ENCODE measurements at regions not wholly inside any gene's neighbourhood (a gene's known extent, or its start where the extent isn't known, plus 50 kb on each side); places are given as distances from the start of the nearest gene placed in this dataset.

DNA sequence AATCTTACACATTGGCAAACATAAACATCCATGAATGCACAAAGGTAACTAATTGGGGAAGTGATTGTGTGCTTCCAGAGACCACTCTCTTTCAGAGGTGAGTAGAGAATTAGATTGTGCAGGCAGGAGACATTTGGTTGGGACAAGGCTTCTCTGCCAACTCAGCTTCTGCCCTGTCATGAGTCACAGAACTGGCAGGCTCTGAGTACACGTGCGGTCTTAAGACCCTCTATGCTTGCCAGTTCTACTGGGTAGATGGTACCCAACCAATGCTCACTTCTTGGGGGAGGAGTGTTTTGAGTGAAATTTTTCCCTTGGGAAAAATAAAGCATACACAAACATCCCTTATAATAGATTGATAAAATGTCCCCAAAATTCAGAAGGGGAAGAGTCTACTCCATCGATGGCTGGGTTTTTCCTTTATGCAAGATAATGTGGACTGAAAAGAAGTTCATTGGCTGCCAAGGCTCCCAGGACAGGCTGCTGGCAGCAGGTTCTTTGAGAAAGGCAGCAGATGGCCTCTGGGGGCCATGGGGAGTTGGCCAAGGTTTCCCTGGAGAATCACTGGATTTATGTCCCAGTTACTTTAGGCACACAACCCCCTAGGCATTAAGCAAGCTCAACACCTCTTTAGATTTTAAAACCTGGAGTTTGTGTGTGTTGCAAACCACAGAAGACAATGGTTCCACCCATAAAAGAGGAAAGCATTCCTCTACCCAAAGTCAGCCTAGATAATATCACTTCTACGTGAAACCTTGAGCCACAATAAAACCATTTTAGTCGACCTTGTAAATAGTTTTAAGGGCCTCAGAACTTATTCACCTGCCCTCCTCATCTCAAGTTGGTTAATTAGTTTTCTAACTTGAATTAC is 417.0 kb downstream of the TXNL1 start:
- H3K4me1 ChIP-seq (ENCODE audit: insufficient read depth, poor library complexity, severe bottlenecking) = no peaks in the 10 kb centered on the region
- no peak overlapping the region for H3K27ac ChIP-seq (ENCODE audit: poor library complexity, severe bottlenecking)
- no peaks in the 10 kb centered on the region for H3K27me3 ChIP-seq (ENCODE audit: insufficient read depth, poor library complexity, severe bottlenecking)
- no peaks in the 10 kb centered on the region for H3K36me3 ChIP-seq (ENCODE audit: low read depth)
- no peak for DNase-seq (ENCODE audit: low spot score)
- H3K9me3 ChIP-seq (ENCODE audit: severe bottlenecking) = no peaks in the 10 kb centered on the region
- ATAC-seq (ENCODE audit: low read depth) = no peak
- TF ChIP-seq, protein P1, sequence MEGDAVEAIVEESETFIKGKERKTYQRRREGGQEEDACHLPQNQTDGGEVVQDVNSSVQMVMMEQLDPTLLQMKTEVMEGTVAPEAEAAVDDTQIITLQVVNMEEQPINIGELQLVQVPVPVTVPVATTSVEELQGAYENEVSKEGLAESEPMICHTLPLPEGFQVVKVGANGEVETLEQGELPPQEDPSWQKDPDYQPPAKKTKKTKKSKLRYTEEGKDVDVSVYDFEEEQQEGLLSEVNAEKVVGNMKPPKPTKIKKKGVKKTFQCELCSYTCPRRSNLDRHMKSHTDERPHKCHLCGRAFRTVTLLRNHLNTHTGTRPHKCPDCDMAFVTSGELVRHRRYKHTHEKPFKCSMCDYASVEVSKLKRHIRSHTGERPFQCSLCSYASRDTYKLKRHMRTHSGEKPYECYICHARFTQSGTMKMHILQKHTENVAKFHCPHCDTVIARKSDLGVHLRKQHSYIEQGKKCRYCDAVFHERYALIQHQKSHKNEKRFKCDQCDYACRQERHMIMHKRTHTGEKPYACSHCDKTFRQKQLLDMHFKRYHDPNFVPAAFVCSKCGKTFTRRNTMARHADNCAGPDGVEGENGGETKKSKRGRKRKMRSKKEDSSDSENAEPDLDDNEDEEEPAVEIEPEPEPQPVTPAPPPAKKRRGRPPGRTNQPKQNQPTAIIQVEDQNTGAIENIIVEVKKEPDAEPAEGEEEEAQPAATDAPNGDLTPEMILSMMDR (IDR thresholded peaks at IDR 0.05; ENCODE audit: poor library complexity, severe bottlenecking) = no peak
- H3K4me3 ChIP-seq (ENCODE audit: severe bottlenecking) = no peak overlapping the region

DNA sequence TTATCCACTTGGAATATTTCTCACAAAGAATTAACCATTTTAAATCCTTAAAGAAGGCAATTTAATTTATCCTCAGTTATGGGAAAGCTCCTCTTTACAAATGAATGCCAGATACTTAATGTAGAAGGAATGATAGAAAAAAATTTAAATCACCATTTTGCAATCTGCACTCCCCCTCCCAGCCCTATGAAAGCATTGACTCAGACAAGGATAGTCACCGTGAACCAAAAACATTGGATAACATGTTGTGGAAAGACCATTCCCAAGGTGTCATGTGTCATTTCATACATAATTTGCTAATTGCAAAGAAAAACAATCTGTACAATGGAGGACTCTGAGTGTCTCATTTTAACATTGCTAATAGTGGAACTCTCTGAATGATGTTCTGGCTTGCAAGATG is 421.0 kb downstream of the TXNL1 start:
- no peaks in the 10 kb centered on the region for H3K9me3 ChIP-seq (ENCODE audit: severe bottlenecking)
- no peak for ATAC-seq (ENCODE audit: low read depth)

DNA sequence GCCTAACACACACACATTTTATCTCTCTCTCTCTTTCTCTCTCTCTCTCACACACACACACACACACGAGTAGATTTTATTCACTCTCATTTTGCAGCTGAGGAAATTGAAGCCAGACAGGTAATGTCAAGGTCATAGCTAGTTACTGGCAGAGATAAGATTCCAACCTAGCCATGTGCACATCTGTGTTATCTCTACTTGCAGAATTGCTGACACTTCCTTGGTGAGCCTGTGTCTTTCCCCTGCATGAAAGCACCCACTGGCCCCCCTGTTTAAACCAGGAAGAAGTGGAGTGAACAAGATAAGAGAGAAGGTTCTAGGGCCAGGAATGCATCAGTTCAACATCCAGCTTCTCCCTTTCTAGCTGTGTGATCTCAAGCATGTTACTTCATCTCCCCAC is 423.7 kb downstream of the TXNL1 start:
- ATAC-seq (ENCODE audit: low read depth) = no peak
- Histone ChIP-seq H3K27me3 (ENCODE audit: insufficient read depth, poor library complexity, severe bottlenecking) (no peaks in the 10 kb centered on the region), H3K9me3 (ENCODE audit: severe bottlenecking) (no peaks in the 10 kb centered on the region), H3K4me3 (ENCODE audit: severe bottlenecking) (no peak overlapping the region), H3K4me1 (ENCODE audit: insufficient read depth, poor library complexity, severe bottlenecking) (no peaks in the 10 kb centered on the region), H3K27ac (ENCODE audit: poor library complexity, severe bottlenecking) (no peak overlapping the region), H3K36me3 (ENCODE audit: low read depth) (no peaks in the 10 kb centered on the region)
- DNase-seq (ENCODE audit: low spot score) = no peak
- TF ChIP-seq, protein P1 (IDR thresholded peaks at IDR 0.05; ENCODE audit: poor library complexity, severe bottlenecking) = no peak

More for the DNA sequence above, 421.0 kb downstream of the TXNL1 start:
- TF ChIP-seq, protein P1 (IDR thresholded peaks at IDR 0.05; ENCODE audit: poor library complexity, severe bottlenecking) = no peak
- Histone ChIP-seq H3K27ac (ENCODE audit: poor library complexity, severe bottlenecking) (no peak overlapping the region), H3K4me3 (ENCODE audit: severe bottlenecking) (no peak overlapping the region), H3K36me3 (ENCODE audit: low read depth) (no peaks in the 10 kb centered on the region), H3K4me1 (ENCODE audit: insufficient read depth, poor library complexity, severe bottlenecking) (no peaks in the 10 kb centered on the region), H3K27me3 (ENCODE audit: insufficient read depth, poor library complexity, severe bottlenecking) (no peaks in the 10 kb centered on the region)
- no peak for DNase-seq (ENCODE audit: low spot score)

DNA sequence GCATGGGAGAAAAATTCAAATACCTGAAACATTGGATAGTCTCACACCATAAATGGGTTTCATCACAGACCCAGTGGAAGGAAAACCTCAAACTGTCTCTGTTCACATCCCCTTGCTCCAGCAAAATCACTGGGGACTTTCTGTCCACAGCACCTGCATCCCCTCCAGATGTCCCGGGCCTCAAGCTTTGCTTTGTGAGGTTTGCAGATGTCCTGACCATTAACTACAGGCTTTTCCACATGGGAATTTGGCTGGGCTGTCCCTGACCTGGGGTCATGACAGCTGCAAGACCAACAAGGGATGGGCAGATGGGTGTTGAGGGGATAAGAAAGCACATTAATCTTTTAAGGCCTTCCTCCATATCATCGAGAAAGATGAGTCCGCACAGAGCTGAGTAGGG is 427.9 kb downstream of the TXNL1 start:
- TF ChIP-seq, protein P1 (IDR thresholded peaks at IDR 0.05; ENCODE audit: poor library complexity, severe bottlenecking) = no peak
- no peaks in the 10 kb centered on the region for H3K36me3 ChIP-seq (ENCODE audit: low read depth)
- DNase-seq (ENCODE audit: low spot score) = no peak
- no peak for ATAC-seq (ENCODE audit: low read depth)
- H3K4me1 ChIP-seq (ENCODE audit: insufficient read depth, poor library complexity, severe bottlenecking) = no peaks in the 10 kb centered on the region
- H3K27ac ChIP-seq (ENCODE audit: poor library complexity, severe bottlenecking) = no peak overlapping the region
- no peaks in the 10 kb centered on the region for H3K9me3 ChIP-seq (ENCODE audit: severe bottlenecking)
- no peaks in the 10 kb centered on the region for H3K27me3 ChIP-seq (ENCODE audit: insufficient read depth, poor library complexity, severe bottlenecking)
- H3K4me3 ChIP-seq (ENCODE audit: severe bottlenecking) = no peak overlapping the region

DNA sequence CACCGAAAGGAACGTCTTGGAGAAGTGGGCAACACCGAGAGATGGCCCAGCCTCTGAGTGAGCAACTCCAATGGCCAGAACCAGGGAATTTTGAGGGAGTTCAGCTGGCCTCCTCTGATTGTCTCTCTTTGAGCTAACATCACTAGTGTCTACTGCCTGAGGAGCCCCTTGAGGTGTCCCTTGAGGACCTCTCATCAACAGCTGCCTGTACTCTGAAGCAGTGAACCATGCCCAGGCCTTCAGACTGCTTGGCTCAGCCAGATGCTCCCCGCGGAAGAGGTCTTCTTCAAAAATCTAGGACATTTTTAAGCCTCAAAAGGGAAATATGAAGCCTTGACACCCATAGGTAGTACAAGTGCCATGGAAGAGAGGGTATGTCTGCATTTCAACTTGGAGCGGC is 430.4 kb downstream of the TXNL1 start:
- Histone ChIP-seq H3K36me3 (ENCODE audit: low read depth) (no peaks in the 10 kb centered on the region), H3K9me3 (ENCODE audit: severe bottlenecking) (no peaks in the 10 kb centered on the region), H3K27ac (ENCODE audit: poor library complexity, severe bottlenecking) (no peak overlapping the region), H3K4me1 (ENCODE audit: insufficient read depth, poor library complexity, severe bottlenecking) (no peaks in the 10 kb centered on the region), H3K4me3 (ENCODE audit: severe bottlenecking) (no peak overlapping the region), H3K27me3 (ENCODE audit: insufficient read depth, poor library complexity, severe bottlenecking) (no peaks in the 10 kb centered on the region)
- no peak for ATAC-seq (ENCODE audit: low read depth)
- DNase-seq (ENCODE audit: low spot score) = no peak
- TF ChIP-seq, protein P1 (IDR thresholded peaks at IDR 0.05; ENCODE audit: poor library complexity, severe bottlenecking) = no peak
